GM23248 (cell line): ENCODE measurements at regions not wholly inside any gene's neighbourhood (a gene's known extent, or its start where the extent isn't known, plus 50 kb on each side); places are given as distances from the start of the nearest gene placed in this dataset.

Experiments used
- EZH2 ChIP-seq: fragments of 200-600 bp; sonication (generic); IDR thresholded peaks from 2 replicates; pipeline ENCODE4 v1.6.1; 2018; ENCODE audit warnings: antibody characterized with exemption, mild to moderate bottlenecking; ENCODE audit not compliant: insufficient read depth, poor library complexity, severe bottlenecking
- EZH2phosphoT487 ChIP-seq: fragments of 200-600 bp; sonication (generic); IDR thresholded peaks from 2 replicates; pipeline ENCODE4 v1.6.1; 2018; ENCODE audit warnings: antibody characterized with exemption, moderate library complexity, mild to moderate bottlenecking, low read depth; ENCODE audit not compliant: insufficient read depth

DNA sequence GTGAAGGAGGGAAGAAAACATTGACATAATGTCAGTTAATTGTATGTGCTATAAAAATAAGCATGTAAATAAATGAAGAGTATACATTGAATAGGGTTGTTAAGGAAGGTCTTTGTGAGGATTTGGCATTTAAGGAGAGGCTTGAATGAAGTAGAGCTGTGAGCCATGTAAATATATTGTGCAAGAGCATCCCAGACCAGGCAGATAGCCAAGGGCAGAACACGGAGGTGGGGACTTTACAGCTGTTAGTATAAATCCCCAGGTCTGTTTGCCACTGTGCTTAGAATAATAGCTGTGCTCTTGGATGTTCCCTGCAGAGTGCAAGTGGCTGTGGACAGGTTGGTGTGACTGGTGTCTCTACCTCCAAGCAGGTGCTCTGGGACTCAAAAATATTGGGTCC is 211.7 kb downstream of the LRRC70 start:
- TF ChIP-seq EZH2phosphoT487 (no peak), EZH2 (no peak)
